Heart left ventricle (tissue), 16 donors: ENCODE measurements at regions not wholly inside any gene's neighbourhood (a gene's known extent, or its start where the extent isn't known, plus 50 kb on each side); places are given as distances from the start of the nearest gene placed in this dataset.

ENCODE experiments used
- ATAC-seq, 4 donors: fragments of 200-7000 bp; cut with Tn5 transposase; one replicate each; pipeline ENCODE4 v1.9.1; 2020 to 2022; ENCODE audit warnings: moderate library complexity in 4 of 4, mild to moderate bottlenecking in 3 of 4, moderate number of reproducible peaks in 1 of 4
- DNase-seq, 5 donors: peaks; one replicate each; pipeline ENCODE4 v3.0.0-alpha.2; 2020
- H3K27ac ChIP-seq, 12 donors: fragments of 200-600 bp; sonication (generic) in 4 of 12; one replicate each; pipeline versions ENCODE4 v1.5.0 to v1.8.0; 2016 to 2022; ENCODE audit warnings: mild to moderate bottlenecking in 2 of 12
- H3K27me3 ChIP-seq, 9 donors: fragments of 200-600 bp; sonication (generic) in 2 of 9; one replicate each; pipeline versions ENCODE4 v1.5.1 to v1.8.0; 2016 to 2022; ENCODE audit warnings: mild to moderate bottlenecking in 3 of 9
- H3K36me3 ChIP-seq, 9 donors: fragments of 200-600 bp; sonication (generic) in 2 of 9; one replicate each; pipeline versions ENCODE4 v1.5.0 to v1.8.0; 2018 to 2022; ENCODE audit warnings: mild to moderate bottlenecking in 2 of 9
- H3K4me1 ChIP-seq, 12 donors: fragments of 200-600 bp; sonication (generic) in 4 of 12; one replicate each; pipeline versions ENCODE4 v1.5.0 to v1.8.0; 2016 to 2022; ENCODE audit warnings: mild to moderate bottlenecking in 3 of 12
- H3K4me3 ChIP-seq, 12 donors: fragments of 200-600 bp; sonication (generic) in 4 of 12; one replicate each; pipeline versions ENCODE4 v1.5.0 to v1.8.0; 2017 to 2022; ENCODE audit warnings: mild to moderate bottlenecking in 9 of 12, moderate library complexity in 4 of 12
- H3K9me3 ChIP-seq, 12 donors: fragments of 200-600 bp; sonication (generic) in 4 of 12; one replicate each; pipeline versions ENCODE4 v1.5.0 to v1.8.0; 2016 to 2022; ENCODE audit warnings: mild to moderate bottlenecking in 1 of 12
- POLR2A ChIP-seq, 2 donors: fragments of 450-650 bp; IDR thresholded peaks; one replicate each; pipeline ENCODE4 v1.6.1; 2017; ENCODE audit warnings: antibody characterized with exemption in 2 of 2, mild to moderate bottlenecking in 2 of 2, moderate library complexity in 2 of 2
- WGBS, 4 donors: extraction: QIAGEN DNeasy Blood & Tissue Kit in 2 of 4; methylation state at CpG; one replicate each; pipeline versions ENCODE4 v1.1.5 to v1.1.7; 2013 to 2018; 5-methylcytosine and 5-hydroxymethylcytosine counted together
- intact Hi-C, 10 donors: fragments of 100-400 bp; cut with DNase I; formaldehyde crosslinking; loops; one replicate each; pipeline versions ENCODE4 v1.11.1 to v1.14.2; 2022
- TF ChIP-seq, protein P1 (sequence below), 12 donors: fragments of 200-600 bp; sonication (generic) in 4 of 12; IDR thresholded peaks; one replicate each; pipeline versions ENCODE4 v1.5.0 to v1.8.0; 2018 to 2022; ENCODE audit warnings: antibody characterized with exemption in 12 of 12, mild to moderate bottlenecking in 5 of 12
- donor health status: ischemic (EF 13 %, LVEDD 7.1; RV severe dilation, severe dysfunction).
- donor health status: healthy with polysubstance abuse.
- donor health status: DM: no; HTN: yes; CAD: no.
- donor health status: DM: no; HTN: no; CAD: no.
- donor health status: ischemic (EF 25% LVEDD 6.9; RV normal size, moderate dysfunction).
- donor health status: ischemic (EF 25% LVEDD 5.7; RV mildly dilated, moderate dysfunction).
- donor health status: healthy.
- donor health status: DM: yes; HTN: yes; CAD: no.
- donor health status: ischemic (EF 35%, LVEDD 5.7; RV mildly dilated, moderate dysfunction).
- donor health status: nonischemic (EF 11% LVEDD 7.7; RV severe dilation, severe dysfunction).
- donor health status: DM: yes; HTN: yes; CAD: no.
- donor health status: PGD.
- donor health status: ischemic (EF 29% LVEDD 5.4; RV normal size, mild dysfunction).
- donor health status: nonischemic (EF 23%, LVEDD 6.1; RV moderate dilation, normal function).

DNA sequence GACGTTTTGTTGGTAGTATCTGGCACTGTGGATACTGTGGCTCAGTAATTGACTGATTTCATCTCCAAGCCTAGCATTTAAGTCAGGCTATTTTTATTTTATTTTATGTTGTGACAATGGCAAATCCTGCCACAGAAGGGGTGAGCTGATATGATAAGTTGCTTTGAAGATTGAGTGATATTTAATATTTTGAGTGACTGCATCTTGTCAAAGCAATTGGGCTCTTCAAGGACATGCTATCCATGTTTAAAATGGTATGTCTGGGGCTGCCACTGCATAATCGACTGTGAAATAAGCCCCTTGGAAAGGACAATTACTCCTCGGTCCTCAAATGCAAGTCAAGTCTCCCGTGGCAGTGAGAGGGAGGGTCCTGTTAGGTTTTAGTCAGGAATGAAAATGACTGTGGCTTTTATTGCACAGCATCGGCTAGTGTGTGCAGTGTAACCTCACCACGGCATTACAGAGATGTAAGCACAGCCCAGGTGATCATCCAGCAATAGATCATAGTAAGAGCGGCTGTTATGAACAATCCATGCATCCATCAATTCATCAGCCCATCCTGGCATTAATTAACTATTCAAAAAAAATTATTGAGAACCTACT is 178.2 kb downstream of the GBA3 start:
- no peak overlapping the region for H3K4me3 ChIP-seq
- DNase-seq (no peak), ATAC-seq (no peak)
- H3K4me1 ChIP-seq: no peaks in the 10 kb centered on the region
- intact Hi-C loops: no loop called here
- no peaks in the 10 kb centered on the region for H3K27me3 ChIP-seq
- TF ChIP-seq, protein P1, sequence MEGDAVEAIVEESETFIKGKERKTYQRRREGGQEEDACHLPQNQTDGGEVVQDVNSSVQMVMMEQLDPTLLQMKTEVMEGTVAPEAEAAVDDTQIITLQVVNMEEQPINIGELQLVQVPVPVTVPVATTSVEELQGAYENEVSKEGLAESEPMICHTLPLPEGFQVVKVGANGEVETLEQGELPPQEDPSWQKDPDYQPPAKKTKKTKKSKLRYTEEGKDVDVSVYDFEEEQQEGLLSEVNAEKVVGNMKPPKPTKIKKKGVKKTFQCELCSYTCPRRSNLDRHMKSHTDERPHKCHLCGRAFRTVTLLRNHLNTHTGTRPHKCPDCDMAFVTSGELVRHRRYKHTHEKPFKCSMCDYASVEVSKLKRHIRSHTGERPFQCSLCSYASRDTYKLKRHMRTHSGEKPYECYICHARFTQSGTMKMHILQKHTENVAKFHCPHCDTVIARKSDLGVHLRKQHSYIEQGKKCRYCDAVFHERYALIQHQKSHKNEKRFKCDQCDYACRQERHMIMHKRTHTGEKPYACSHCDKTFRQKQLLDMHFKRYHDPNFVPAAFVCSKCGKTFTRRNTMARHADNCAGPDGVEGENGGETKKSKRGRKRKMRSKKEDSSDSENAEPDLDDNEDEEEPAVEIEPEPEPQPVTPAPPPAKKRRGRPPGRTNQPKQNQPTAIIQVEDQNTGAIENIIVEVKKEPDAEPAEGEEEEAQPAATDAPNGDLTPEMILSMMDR (IDR thresholded peaks at IDR 0.05): no peak
- no peak for TF ChIP-seq POLR2A (IDR thresholded peaks at IDR 0.05)
- H3K9me3 ChIP-seq: no peaks in the 10 kb centered on the region
- WGBS, 4 donors: 56 to 73% (median 68%) methylated on average over 7 of the region's 7 CpGs
- H3K27ac ChIP-seq: no peak overlapping the region
- no peaks in the 10 kb centered on the region for H3K36me3 ChIP-seq

DNA sequence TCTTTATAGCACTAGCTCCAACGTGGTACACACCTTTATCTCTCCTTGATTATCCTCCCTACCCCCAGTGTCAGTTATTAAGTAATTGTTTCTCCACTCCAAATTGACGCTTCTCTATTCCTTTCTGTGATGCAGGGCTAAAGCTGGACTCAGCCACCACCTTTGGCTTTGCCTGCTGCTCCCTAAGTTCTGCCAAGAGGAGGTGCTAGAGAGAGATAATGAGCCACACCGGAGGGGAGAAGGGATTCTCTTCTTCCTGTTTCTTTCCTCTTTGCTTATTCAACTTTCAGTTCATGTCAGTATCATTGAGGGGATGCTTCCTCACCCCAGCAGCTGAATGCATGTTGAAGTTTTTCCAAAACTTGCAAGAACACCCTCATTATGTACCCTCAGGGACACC is 176.5 kb downstream of the GBA3 start:
- DNase-seq (no peak), ATAC-seq (no peak)
- TF ChIP-seq POLR2A (IDR thresholded peaks at IDR 0.05): no peak
- 30 to 41% (median 35%) methylated on average over 3 of the region's 3 CpGs for WGBS, 4 donors
- no peaks in the 10 kb centered on the region for H3K36me3 ChIP-seq
- H3K27ac ChIP-seq: no peak overlapping the region
- H3K4me3 ChIP-seq: no peak overlapping the region
- no peaks in the 10 kb centered on the region for H3K9me3 ChIP-seq
- intact Hi-C loops: no loop called here
- H3K4me1 ChIP-seq: no peaks in the 10 kb centered on the region
- no peaks in the 10 kb centered on the region for H3K27me3 ChIP-seq
